Cerebellar cortex (tissue), 1 donor: ENCODE measurements at regions not wholly inside any gene's neighbourhood (a gene's known extent, or its start where the extent isn't known, plus 50 kb on each side); places are given as distances from the start of the nearest gene placed in this dataset.
A peak's percentile ranks its signal among the peaks of the same experiment; 100 is the strongest.

Experiments
- DNase-seq: peaks from one replicate; pipeline ENCODE4 v3.0.0-alpha.2; 2015; ENCODE audit warnings: low spot score

DNA sequence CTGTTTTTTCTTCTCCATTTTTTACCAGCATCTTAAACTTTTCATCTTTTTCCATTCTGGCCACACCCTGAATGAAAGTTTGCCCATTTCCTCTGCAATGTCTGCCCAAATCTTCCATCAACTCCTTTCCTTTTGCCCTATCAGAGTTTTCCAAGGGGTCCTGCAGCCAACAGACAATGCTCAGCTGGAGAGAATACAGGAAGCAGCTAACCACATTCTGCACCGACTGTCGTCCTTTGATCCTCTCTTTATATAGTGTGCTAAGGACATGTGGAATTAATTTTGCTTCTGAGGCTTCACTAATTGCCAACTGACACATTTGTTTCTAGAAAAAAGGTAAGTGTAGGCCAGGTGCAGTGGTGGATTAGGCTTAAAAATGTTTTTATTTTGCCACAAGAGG is 50.5 kb upstream of the DLX2 start:
- DNase-seq = no peak

DNA sequence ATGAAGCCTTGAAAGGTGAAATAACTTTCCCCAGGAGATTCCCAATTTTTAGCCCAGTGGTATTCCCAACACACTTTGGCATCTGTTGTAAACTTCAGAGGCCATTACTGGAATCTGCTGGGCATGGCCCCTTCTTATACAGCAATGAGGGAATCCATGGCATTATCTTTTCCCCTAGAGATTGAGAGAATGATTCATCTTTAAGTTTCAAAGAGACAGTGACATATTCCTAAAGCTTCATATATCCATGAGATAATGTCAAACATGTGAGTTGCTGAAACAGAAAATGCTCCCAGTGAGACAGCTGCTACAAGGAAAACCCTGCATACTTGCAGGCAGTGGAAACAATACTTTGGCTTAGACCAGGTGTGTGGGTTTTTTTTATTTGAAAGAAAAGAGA is 51.1 kb upstream of the DLX2 start:
- DNase-seq = no peak

DNA sequence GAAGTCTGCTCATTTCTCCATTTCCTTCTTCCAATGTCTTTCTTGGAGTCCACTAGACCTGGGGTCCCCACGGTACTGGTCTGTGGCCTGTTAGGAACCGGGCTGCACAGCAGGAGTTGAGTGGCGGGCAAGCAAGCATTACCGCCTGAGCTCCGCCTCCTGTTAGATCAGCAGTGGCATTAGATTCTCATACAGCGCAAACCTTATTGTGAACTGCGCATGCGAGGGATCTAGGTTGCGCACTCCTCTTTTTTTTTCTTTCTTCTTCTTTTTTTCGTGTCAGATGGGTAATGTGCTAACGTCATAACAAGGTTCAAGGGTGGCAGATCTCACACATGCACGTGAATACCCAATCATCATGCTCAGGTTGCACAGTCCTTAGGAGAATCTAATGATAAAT is 53.1 kb upstream of the DLX2 start:
- no peak for DNase-seq

DNA sequence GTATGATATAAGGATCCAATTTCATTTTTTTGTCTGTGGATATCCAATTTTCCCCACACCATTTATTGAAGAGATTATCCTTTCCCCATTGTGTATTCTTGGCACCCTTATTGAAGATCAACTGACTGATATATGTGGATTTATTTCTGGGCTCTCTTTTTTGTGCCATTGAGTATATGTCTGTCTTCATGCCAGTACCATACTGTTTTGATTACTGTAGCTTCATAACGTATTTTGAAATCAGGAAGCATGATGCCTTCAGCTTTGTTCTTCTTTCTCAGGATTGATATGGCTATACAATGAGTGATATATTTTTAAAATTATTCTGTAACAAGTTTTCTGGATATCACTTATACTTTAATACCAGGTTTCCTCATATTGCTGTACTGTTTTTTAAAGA is 58.1 kb upstream of the DLX2 start:
- no peak for DNase-seq

DNA sequence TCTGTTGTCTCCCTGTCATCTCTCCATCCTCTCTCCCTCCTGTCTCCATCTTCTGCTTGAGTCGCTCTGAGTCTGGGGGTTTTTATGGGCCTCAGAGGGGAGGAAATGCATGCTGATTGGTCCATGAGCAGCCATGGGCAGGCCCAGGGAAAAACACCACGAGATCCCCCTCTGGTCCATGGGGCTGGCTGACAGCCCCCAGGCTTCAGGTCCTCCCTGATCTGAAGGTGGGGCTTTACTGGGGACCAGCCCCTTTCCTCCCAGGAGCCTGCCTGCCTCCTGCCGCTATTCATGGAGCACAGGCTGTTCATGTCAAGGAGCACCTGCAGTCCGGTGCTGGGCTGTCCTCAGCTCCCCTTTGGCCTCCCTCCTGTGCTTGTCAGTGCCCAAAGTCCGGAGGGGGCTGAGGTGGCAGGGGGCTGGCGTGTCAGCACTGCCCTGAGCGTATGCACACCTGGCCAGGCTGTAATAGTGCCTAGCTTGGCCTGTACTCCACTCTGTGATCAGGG is 59.6 kb upstream of the DLX2 start:
- DNase-seq = no peak

DNA sequence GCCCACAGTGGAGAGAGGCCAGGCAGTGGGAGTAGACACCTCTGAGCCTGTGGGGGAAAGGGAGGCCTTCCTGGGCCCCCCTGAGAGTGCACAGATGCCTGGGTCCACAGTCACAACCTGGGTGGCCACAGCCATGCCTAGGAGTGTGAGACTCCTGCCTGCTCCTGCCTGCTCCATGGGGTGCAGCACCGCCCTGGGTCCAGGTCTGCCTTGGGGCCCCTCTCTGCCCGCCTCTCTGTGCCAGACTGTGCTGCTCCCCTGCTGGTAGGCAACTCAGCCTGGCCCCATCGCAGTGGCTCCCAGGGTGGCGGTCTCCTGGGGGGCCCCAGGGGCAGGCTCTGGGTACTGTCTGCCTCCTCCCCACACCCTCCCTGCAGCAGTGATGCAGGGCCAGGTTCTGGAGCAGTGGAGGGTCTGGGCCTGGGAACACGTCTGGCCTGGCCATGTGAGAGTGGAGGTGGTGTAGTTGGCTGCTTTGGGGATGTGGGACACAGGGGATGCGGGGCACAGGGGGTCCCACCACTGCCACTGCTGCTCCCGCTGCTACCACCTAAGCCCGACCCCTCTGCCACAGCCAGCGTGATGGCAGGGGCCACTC is 60.1 kb upstream of the DLX2 start:
- DNase-seq = no peak

DNA sequence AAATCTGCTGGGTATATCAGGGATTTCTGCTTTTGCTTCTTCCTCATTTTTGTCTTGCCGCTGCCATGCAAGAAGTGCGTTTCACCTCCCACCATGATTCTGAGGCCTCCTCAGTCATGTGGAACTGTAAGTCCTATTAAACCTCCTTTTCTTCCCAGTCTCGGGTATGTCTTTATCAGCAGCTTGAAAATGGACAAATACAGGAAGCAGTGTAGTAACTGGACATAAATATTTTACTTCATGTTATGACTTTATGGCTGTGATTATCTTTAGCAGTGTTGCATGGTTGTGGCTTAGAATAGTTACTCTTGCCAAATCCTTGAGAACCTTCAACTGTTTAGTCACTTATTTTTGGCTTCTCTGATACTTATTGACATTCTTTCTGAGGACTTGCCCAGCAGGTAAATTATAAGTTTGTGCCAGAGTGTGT is 66.2 kb upstream of the DLX2 start:
- DNase-seq = no peak

DNA sequence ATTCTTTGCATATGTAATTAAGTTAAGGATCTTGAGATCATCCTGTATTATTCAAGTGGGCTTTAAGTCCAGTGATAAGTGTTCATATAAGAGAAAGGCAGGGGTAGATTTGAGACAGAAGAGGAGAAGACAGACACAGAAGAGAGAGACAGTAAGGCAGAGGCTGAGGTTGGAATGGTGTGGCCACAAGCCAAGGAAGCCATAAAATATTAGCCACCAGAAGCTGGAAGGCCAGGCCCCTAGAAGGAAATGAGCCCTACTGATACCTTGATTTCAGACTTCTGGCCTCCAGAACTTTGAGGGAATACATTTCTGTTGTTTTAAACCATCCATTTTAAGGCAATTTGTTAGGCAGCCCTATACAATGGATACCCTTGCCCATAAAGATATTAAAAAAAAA is 66.9 kb upstream of the DLX2 start:
- DNase-seq = no peak

DNA sequence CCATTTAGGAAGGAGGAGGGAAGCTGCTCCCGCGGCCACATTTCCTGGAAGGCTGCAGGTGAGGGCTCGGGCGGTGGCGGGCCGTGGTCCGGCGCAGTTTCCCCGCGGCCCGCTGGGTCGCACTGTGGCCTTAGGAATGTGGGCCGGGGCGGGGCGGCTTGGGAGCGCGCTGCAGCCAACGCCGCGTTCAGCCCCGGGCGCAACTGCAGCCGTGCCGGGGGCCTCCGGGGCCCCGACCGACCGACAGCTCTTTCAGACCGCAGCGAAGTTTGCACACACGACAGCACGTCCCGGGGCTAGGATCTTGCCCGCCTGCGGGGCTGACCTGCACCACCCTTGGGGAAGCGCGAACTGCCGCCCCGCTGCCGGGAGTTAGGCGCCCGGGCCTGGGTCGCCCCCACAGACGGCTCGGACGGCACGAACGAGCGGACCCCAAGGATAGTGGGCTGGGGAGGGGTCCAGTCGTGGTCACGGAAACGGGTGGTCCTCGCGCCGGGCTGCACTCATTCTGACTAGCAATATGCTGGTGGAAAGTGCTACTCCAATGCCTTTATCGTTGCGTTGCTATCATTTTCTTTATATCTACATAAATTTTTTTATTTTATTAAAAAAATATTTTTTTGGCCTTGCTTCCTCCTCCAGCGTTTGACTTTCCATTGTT is 69.9 kb upstream of the DLX2 start:
- DNase-seq = peak; percentile 35

DNA sequence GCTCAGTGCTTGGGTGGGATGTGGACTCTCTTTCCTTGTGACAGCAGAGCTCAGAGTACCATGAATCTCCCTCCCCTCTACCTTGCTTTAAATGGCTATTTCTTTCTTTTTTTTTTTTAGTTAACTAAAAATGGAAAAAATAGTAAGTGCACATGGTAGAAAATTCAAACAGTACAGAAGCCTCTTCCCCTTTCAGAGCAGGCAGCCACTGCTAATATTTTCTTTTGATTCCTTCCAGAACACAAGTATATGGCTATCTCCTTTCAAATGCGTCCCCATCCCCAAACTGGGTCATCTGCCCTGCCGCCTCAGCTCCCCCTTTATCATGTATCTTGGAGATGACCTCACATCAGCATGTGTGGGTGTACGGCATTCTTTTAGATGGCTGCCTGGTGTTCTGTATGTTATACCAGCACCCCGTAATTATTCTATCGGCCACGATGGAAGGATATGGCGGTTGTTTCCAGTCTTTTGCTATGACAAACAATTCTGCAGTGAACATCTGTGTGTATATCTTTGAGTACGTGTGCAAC is 70.5 kb upstream of the DLX2 start:
- no peak for DNase-seq

DNA sequence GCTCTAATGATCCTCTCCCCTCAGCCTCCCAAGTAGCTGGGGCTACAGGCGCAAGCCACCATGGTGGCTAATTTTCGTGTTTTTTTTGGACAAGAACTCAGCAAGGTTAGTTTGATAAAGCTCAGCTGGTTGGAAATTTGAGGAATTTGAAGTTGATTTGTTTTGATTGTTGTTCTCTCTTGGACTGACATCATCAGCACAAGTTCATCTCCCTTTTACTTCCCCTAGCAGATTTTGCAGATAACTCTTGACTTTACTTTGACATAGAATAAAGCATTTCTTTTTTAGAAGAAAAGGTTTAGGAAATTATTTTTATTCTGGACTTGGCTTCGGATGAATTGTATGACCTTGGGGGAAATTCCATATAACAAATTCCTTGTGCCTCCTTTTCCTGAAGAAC is 74.9 kb upstream of the DLX2 start:
- DNase-seq = no peak

DNA sequence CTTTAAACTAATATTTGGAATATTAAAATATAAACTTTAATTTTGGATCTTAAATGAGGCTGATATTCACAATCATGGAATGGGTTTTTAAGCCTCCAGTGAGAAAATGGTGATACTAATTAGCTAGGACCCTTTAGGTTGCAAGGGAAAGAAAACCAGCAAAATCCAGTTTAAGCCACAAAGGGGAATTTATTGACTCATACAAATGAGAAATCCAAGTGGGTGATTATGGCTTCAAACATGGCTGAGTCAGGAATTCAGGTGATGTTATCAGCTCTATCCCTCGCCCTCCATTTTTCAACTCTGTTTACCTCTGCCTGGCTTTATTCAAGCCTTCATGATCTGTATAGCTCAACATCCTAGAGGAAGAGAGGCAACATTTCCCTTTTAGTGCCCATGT is 75.3 kb upstream of the DLX2 start:
- DNase-seq = no peak

DNA sequence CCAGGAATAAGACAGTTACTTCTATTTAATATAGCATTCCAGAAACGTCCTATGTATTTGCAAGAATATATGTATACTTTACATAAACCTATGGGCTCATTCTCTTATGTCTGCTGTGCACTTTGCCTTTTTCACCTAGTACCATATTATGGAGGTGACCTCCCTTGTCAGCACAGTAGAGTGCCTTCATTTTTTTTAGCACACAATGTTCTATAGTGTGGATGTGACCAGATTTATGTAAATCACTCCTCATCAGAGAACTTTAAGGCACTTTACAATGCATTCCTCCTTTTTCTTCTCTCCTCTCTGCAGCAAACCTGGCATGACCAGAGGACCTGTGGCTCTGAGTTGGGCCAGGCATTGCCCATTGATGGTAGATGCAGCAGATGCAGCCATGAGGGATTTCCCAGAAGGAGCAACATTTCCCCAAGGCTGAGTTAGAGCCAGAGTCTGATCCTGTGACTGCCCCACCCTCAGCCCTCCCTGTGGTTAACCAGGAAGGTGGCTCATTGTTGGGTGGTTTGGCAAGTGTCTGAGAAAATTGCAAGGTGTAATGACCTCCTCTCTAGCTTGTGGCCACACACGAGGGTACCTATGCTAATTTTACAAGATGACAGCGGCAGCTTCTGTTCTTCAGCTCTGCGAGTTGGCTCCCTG is 76.5 kb upstream of the DLX2 start:
- no peak for DNase-seq

DNA sequence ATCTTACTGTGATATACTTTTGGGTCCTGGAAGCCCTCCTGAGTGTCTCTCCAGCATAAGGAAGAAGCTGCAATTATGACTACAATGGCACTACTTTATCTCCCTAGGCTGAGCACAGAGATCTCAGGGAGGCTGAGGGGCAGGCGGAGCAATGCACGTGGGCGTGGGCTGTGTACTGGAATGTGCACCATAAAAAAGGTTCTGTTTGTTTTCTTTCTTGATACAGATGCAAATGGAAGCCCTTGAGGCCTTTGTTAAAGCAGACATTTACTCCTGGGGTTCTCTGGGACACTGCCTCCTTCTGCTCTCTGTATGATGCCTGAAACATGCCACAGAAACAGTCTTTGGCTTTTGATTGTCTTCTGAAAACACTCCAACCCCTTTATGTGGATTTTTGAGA is 79.1 kb upstream of the DLX2 start:
- DNase-seq = no peak

DNA sequence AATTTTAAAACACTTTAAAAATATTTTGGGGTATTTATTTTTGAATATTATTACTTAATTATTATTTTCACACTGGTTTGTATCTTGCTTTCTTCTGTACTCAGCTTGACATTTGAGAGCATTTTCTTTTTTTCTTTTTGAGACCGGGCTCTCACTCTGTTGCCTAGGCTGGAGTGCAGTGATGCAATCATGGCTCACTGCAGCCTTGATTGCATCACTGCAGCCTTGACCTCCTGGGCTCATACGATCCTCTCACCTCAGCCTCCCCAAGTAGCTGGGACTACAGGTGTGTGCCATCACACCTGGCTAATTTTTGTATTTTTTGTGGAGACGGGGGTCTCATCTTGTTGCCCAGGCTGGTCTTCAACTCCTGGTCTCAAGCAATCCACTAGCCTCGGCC is 79.9 kb upstream of the DLX2 start:
- no peak for DNase-seq

DNA sequence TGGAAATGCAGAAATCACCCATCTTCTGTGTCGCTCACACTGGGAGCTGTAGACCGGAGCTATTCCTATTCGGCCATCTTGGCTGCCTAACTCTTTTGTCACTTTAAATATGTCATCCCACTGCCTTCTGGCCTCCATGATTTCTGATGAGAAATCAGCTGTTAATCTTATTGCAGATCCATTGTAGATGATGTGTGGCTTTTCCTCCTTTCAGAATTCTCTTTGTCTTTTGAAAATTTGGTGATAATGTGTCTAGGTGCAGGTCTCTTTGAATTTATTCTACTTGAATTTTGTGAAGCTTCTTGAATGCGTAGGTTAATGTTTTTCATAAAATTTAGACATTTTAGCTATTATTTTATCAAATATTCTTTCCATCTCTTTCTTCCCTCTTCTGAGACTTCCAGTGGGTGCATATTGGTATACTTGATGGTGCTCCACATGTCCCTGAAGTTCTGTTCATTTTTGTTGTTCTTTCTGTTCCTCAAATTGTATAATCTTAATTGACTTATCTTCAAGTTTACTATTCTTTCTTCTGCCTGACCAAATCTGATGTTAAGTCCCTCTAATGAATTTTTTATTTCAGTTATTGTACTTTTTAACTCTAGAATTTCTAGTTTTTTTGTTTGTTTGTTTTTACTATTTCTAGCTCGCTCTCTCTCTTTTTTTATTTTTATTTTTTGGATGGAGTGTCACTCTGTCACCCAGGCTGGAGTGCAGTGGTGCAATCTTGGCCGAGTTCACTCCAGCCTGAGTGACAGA is 90.8 kb upstream of the DLX2 start:
- no peak for DNase-seq

DNA sequence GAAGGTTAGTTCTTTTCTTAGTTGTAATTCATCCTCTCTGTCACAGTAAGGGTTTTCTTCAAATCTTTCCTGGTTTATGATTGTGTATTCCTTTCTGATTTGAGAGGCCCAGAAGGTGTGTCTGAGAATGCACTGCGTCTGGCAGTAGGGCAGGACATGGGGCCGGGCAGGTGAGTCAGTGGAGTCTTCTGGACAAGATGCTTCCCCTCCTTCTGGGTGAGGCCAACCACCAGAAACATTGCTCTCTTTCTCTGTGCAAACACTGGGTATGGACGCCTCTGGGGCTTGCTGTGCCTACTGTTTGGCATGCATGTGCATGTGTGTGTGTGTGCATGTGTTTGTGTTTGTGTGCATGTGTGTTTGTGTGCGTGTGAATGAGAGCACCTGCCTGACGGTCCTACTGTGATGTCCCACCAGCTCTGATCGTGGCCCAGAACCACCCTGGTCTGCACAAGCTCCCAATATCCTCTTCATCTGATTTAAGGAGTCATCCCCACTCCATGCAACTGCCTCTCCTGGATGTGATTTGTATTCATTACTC is 93.2 kb upstream of the DLX2 start:
- DNase-seq = no peak

DNA sequence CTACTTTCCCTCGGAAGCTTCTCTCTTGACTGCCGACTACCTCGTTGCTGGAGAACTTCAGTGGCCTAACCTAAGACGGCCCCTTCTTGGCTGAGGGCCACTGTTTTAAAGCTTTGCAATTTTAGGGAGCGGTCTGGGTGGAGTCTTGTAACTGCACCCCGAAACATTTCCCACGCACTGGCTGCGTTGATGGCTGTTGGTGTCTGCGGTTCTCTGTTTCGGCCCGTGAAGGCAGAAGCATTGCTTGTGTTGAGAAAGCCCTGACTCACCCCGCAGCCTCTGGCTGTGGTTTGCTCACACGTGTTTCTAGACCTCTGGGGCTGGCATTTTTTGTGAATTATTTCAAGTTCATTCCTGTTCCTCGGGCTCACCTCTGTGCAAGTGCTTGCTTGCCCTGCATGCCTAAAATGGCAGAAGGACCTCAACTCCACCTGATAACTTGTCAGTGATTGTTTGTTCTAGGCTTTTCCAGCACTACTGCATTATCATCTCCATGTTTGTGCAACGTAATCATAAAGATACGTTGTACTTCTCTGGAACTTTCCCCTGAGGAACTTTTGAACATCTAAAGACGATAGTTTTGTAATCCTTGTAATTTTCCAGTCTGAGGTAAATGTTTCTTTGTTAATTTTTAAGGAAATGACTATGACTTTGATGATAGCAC is 94.2 kb upstream of the DLX2 start:
- DNase-seq = no peak

DNA sequence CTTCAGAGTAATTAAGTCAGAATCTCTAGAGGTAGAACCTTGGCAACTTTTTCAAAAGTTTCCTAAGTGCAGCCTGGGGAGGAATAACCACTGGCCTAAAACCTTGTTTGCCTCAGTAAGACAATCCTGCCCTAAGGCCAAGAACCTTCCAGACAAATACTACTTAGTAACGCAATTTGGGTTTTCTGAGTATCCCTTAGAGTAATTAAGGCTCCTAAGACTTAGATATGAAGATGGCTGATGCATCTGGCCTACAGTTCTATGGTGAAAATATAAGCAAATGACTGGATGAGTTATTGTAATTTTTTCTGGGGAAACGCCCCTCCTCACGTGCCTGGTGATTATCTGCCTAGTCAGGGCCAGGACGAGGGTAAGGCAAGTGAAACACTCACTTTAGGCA is 95.7 kb upstream of the DLX2 start:
- no peak for DNase-seq

DNA sequence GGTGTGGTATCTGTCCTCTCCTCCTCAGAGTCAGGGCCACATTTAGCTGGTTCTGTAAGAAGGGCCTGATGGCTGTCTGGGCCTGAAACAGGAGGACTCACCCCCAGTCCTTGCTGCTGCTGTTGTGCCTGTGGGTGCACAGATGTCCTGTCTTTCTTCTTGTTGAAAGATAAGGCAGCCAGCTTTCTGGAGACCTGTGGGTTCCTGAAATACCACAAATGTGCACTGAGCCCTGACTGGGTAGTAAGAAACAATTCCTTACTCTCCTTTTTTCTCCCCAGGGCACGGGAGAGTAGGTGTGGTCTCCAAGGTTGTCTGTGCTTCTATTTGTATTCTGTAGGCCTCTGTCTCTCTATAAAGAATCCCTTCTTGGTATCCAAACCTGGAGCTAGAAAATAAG is 96.2 kb upstream of the DLX2 start:
- no peak for DNase-seq

DNA sequence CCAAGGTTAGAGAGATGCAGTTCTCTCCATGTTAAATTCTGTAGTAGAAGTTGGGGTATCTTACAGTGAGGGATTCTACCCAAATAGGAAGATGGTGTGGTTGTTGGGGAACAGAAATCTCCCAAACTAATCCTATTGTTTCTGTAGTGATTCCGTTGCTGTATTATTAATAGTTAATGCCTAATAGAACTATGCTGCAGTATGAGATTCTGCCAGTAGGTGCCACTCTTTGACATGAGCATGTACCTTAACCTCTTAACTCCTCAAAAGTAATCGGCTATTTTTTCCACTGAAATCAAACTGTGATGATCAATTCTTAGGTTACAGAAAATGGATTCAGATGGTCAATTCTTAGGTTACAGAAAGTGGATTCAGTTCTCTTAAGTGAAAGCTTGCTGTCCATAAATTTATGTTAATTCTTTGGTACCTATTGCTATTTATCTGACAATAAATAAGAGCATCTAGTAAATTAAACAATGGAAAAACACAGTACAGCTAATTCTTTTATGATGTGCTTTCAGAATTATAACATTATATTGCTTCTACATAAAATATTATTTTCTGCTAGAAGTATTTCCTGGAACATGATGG is 97.9 kb upstream of the DLX2 start:
- peak; percentile 7 for DNase-seq
